T47D (cell line): ENCODE measurements at regions not wholly inside any gene's neighbourhood (a gene's known extent, or its start where the extent isn't known, plus 50 kb on each side); places are given as distances from the start of the nearest gene placed in this dataset.

Source experiments
- DNase-seq, 2 experiments: peaks; one replicate each; pipeline versions ENCODE4 v3.0.0 to v3.0.0-alpha.2; 2011 to 2012; ENCODE audit warnings: low read depth in 1 of 2, low spot score in 1 of 2
- JUND ChIP-seq: IDR thresholded peaks from 2 replicates; pipeline ENCODE4 v1.6.1; 2012; ENCODE audit warnings: low read depth
- in situ Hi-C: cut with HindIII; loops from 2 replicates; pipeline ENCODE4 v1.10.0; 2016; ENCODE audit warnings: low sequenced_read_pairs, low pct_unique_long_range_greater_than_20kb

DNA sequence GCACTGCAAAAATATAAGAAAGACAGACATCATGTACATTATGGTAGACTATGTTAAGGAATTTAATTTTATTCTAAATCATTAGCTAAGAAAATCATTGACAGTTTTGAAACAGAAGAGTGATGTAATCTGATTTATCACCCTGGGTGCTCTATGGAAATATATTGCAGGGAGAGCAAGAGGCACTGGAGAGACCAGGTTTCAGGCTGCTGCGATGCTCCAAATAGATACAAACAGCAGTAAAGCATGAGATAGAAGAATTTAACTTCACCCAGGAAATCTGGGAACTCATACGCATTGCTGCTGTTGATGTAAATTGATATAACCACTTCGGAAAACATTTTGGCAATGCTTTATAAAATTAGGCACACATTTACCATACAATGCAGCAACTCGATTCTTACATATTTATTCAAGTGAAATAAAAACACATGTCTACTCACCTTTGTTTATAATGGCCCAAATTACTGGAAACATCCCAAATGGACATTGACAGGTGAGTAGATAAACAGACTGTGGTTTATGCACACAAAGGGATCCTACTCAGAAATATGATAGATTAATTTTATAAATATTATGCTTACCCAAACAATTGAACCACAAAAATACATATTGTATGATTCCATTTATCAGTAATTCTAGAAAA lies 535.1 kb upstream of the CHORDC1 start:
- TF ChIP-seq JUND: no peak

DNA sequence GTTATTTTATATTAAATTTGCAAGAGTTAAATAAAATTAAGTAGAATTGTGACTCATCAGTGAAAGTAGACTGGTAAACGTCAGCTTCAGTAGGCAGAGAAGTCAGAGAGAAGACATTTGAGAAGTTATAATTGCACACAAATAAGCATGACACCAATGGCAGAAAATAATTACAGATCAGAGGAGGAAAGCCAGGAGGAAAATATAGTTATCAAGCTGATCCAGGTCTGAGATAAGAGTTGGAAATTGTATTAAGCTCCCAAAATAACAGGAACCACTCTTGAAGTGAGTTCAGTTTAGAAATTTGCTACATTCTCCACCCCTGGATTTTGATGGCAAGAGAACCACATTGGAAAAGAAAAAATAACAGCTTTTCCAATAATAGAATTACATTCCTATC lies 533.8 kb upstream of the CHORDC1 start:
- TF ChIP-seq JUND: no peak
- no peak for DNase-seq
- in situ Hi-C loops: no loop called here

More for the DNA sequence above, 535.1 kb upstream of the CHORDC1 start:
- DNase-seq: peak in 1 of 2 experiments; percentile 55
- in situ Hi-C loops: no loop called here

DNA sequence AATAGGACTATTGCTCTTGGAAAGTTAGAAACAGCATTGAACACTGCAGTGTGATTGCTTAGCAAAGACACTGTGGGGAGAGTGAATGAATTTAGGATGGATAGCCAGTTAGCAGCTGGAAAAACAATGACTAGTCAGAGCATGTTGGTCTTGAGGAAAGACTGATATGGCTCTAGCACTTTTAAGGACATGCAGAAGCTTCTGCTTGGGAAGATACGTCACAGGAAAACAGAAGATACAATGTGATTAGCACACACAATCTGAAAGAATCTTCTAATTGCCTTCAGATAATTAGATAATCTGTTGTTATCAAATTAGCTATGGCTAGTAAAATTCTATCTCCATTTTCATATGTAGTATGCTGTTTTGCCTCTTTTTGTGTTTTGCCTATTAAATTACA lies 530.7 kb upstream of the CHORDC1 start:
- DNase-seq: no peak
- TF ChIP-seq JUND: no peak
- in situ Hi-C loops: no loop called here

DNA sequence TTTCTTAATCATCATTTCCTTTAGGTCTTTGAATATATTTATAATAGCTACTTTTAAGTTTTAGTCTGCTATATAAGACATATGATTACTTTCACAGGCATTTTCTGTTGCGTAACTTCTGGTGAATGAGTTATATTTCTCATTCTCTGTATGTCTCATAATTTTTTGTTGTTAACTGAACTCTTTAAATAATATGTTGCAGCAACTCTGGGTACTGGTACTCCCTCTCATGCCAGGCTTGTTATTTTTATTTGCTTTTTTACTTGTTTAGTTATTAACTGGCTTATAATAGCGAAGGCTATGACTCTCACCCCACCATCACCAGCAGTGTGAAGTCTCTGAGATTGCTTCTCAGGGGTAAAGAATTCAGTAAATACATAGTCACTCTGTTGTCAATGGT lies 524.2 kb upstream of the CHORDC1 start:
- in situ Hi-C loops: no loop called here
- no peak for DNase-seq
- TF ChIP-seq JUND: no peak

GRCh38 chr11:90744169-90744568 lies 521.3 kb upstream of the CHORDC1 start:
- in situ Hi-C loops: no loop called here
- no peak for DNase-seq
- no peak for TF ChIP-seq JUND

GRCh38 chr11:90738799-90739198 lies 516.0 kb upstream of the CHORDC1 start:
- no peak for TF ChIP-seq JUND
- no peak for DNase-seq
- in situ Hi-C loops: no loop called here

GRCh38 chr11:90737444-90738050 lies 514.7 kb upstream of the CHORDC1 start:
- DNase-seq: no peak
- in situ Hi-C loops: no loop called here
- TF ChIP-seq JUND: no peak

- DNase-seq: no peak
- in situ Hi-C loops: no loop called here
- TF ChIP-seq JUND: no peak
These were observed 509.6 kb upstream of the CHORDC1 start for GRCh38 chr11:90732486-90732885.

DNA sequence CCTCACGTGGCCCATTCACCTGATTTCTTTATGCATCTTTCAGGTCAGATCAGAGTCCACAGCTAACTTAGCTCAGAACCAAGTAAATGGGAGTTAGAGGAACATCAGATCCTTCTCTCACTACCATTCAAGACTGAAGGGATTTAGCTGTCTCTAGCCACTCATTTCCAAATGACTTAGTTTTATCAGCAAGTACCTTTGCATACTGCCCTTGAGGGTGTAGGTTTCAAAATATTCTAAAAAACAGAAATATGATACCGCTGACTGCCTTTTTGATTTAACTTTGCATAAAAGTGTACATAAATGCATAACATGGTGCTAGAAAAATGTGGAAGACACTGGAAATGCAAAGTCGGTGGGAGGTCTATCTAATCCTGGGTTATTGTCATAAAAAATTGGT lies 500.6 kb upstream of the CHORDC1 start:
- in situ Hi-C loops: no loop called here
- no peak for TF ChIP-seq JUND
- no peak for DNase-seq

- in situ Hi-C loops: no loop called here
- no peak for TF ChIP-seq JUND
- peak in 1 of 2 experiments; percentile 10 for DNase-seq
These were observed 499.8 kb upstream of the CHORDC1 start for GRCh38 chr11:90722552-90723190.

GRCh38 chr11:90717522-90717921 lies 494.7 kb upstream of the CHORDC1 start:
- no peak for DNase-seq
- no peak for TF ChIP-seq JUND
- in situ Hi-C loops: no loop called here

DNA sequence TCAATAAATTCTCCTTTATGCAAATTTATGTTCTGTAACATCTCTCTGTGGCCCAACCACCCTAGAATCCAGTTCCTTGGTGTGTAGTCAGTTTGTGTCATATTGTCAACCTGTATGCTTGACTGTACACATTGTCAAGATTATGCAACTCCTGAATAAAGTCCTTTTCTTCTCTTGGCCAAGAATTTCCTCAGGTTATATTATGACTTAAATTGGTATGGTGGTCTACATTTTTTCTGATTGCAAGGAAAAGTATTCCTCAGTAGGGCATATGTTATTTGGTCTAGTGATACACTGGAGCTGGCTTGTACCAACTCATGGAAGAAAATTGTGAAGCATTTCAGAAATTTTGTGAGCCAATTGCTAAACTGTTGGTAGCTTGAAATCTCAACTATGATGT lies 482.8 kb upstream of the CHORDC1 start:
- DNase-seq: no peak
- TF ChIP-seq JUND: no peak
- in situ Hi-C loops: no loop called here

DNA sequence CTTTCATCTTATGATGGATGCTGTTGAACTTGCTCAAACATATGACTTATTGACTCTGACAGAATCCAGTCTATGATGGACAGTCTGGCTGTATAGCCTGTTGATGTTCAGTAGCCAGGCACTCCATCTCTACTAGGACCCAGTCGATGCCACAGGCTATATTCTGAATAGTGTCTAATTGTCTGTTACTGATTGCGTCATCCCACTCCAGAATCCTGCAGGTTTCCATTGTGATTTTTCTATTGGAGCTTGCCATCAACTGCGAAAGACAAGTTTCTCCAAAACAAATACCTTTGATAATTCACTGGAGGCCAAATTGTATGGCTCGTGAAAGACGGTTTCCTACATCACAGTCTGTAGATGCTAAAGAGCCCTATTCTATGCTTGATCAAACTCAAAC lies 481.7 kb upstream of the CHORDC1 start:
- in situ Hi-C loops: no loop called here
- DNase-seq: no peak
- TF ChIP-seq JUND: no peak
